GM12865 (cell line): ENCODE measurements at regions not wholly inside any gene's neighbourhood (a gene's known extent, or its start where the extent isn't known, plus 50 kb on each side); places are given as distances from the start of the nearest gene placed in this dataset.

Source experiments
- DNase-seq: peaks from one replicate; pipeline ENCODE4 v3.0.0; 2010; ENCODE audit warnings: low read depth
- H3K4me3 ChIP-seq: 2 replicates; pipeline ENCODE4 v1.5.1; 2011; ENCODE audit warnings: mild to moderate bottlenecking, low read depth, low read length, control low read depth
- TF ChIP-seq, protein P1 (sequence below): IDR thresholded peaks from 2 replicates; pipeline ENCODE4 v1.5.1; 2011; ENCODE audit warnings: low read length, control low read depth, low read depth, inconsistent platforms; ENCODE audit not compliant: insufficient read depth; ENCODE audit errors: missing control alignments

DNA sequence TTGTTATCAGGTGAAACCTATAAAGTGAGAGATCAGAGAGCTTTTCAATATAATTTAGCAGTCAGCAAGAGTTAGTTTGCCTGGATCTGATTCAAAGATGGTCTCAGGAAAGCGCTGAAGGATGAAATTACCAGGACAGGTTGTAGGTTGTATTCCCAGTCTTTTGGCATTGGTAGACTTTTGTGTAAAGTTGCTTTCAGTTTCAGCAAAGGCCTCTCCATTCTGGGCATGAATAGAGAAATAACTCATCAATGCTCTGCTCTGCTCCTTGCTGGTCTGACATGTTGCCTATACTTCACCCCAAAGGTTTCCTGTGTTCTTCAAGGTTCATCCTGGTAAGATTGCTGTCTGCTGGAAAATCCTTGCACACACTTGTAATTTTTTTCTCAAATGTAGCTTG, 714.8 kb downstream of the EPM2A start:
- no peak for DNase-seq
- TF ChIP-seq, protein P1, sequence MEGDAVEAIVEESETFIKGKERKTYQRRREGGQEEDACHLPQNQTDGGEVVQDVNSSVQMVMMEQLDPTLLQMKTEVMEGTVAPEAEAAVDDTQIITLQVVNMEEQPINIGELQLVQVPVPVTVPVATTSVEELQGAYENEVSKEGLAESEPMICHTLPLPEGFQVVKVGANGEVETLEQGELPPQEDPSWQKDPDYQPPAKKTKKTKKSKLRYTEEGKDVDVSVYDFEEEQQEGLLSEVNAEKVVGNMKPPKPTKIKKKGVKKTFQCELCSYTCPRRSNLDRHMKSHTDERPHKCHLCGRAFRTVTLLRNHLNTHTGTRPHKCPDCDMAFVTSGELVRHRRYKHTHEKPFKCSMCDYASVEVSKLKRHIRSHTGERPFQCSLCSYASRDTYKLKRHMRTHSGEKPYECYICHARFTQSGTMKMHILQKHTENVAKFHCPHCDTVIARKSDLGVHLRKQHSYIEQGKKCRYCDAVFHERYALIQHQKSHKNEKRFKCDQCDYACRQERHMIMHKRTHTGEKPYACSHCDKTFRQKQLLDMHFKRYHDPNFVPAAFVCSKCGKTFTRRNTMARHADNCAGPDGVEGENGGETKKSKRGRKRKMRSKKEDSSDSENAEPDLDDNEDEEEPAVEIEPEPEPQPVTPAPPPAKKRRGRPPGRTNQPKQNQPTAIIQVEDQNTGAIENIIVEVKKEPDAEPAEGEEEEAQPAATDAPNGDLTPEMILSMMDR: no peak
- no peak overlapping the region for H3K4me3 ChIP-seq

DNA sequence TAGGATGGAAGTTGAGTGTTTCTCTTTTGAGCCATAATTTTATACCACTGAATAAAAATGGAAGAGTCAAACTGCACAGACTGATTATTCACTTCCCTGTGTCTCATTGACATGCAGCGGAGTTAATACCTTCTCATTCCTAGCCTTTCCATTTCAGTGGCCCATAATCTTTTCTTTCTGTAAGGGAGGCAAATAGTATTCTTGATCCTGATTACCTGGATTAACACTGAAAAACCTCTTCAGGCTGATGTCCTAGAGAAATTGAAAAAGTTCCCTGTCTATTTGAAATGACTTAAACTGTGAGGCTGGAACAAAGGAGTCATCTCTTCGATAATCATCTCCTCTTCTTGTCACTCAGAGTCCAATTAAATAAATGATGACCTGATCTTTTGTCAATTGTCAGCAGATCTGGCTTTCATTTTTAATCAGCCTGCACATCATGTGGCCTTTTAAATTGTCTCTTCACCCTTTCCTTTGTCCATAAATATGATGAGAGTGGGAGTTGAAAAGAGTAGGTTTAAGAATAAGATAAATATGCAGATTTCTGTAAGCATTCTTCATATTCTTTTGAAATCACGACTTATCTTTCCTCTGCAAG, 713.0 kb downstream of the EPM2A start:
- no peak for DNase-seq
- TF ChIP-seq, protein P1: no peak
- no peak overlapping the region for H3K4me3 ChIP-seq

GRCh38 chr6:145023116-145023726, 712.1 kb downstream of the EPM2A start:
- H3K4me3 ChIP-seq: no peak overlapping the region
- no peak for DNase-seq
- TF ChIP-seq, protein P1: no peak

GRCh38 chr6:145025488-145025887, 709.8 kb downstream of the EPM2A start:
- no peak for DNase-seq
- TF ChIP-seq, protein P1: no peak
- no peak overlapping the region for H3K4me3 ChIP-seq

DNA sequence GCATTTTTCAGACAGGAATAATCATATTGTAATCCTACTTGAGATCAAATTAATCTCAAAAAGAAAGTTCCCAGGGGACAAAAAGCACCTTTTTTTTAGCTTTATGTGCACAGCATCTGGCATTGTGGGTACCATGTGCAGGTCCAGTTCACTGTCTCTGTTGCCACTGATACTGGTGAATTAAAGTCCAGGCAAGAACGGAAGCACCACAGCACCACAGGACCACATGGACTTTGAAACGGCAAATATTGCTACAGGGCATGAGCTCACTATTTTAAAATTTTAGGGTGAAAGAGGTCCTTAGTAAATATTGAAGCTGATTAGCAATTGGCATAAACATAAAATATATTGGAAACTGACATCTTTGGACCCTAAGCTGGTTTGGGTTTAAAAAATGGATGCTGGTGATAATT, 709.0 kb downstream of the EPM2A start:
- H3K4me3 ChIP-seq: no peak overlapping the region
- DNase-seq: no peak
- TF ChIP-seq, protein P1: no peak

DNA sequence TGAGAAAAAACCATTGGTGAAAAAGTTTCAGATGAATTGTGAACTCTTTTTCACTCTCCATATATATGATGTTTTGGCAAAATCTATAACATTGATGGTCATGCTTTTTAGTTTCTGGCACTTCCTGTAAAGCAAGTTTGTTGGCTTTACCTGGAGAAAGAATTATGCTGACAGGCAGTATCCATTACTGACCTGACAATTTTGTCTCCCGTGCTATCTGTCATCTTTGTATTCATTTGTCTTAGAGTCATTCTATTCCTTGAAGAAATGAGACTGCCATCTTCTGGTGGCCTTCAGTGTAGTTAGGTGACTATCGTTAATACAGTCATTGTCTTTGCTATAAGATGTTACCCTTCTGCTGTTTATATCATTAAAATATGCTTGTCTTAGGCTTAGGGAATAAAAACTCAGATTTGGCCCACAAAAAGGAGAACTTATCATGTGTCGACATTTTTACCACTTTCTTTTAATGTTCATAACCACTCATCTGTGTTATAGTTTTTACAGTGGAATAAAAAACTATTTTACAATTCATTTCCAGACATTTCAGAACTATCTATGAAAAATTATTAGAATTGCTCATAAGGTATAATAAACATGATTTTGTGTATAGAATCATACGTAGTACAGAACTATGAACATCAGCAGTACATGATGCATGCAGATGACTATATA, 707.0 kb downstream of the EPM2A start:
- H3K4me3 ChIP-seq: no peak overlapping the region
- peak; percentile 43 for DNase-seq
- TF ChIP-seq, protein P1: peak; percentile 42
